VCaP (cell line): ENCODE measurements at regions not wholly inside any gene's neighbourhood (a gene's known extent, or its start where the extent isn't known, plus 50 kb on each side); places are given as distances from the start of the nearest gene placed in this dataset.

Source experiments
- H3K27ac ChIP-seq: fragments of 450-650 bp; 2 replicates; pipeline ENCODE4 v1.5.1; 2017
- TF ChIP-seq, protein P1 (sequence below): fragments of 450-650 bp; conservative IDR thresholded peaks from 2 replicates; pipeline ENCODE4 v1.5.1; 2017; ENCODE audit warnings: mild to moderate bottlenecking, moderate library complexity

- TF ChIP-seq, protein P1, sequence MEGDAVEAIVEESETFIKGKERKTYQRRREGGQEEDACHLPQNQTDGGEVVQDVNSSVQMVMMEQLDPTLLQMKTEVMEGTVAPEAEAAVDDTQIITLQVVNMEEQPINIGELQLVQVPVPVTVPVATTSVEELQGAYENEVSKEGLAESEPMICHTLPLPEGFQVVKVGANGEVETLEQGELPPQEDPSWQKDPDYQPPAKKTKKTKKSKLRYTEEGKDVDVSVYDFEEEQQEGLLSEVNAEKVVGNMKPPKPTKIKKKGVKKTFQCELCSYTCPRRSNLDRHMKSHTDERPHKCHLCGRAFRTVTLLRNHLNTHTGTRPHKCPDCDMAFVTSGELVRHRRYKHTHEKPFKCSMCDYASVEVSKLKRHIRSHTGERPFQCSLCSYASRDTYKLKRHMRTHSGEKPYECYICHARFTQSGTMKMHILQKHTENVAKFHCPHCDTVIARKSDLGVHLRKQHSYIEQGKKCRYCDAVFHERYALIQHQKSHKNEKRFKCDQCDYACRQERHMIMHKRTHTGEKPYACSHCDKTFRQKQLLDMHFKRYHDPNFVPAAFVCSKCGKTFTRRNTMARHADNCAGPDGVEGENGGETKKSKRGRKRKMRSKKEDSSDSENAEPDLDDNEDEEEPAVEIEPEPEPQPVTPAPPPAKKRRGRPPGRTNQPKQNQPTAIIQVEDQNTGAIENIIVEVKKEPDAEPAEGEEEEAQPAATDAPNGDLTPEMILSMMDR: no peak
- H3K27ac ChIP-seq: no peak overlapping the region
Observed at GRCh38 chr22:27168681-27169080, 511.3 kb downstream of the MIAT start.

DNA sequence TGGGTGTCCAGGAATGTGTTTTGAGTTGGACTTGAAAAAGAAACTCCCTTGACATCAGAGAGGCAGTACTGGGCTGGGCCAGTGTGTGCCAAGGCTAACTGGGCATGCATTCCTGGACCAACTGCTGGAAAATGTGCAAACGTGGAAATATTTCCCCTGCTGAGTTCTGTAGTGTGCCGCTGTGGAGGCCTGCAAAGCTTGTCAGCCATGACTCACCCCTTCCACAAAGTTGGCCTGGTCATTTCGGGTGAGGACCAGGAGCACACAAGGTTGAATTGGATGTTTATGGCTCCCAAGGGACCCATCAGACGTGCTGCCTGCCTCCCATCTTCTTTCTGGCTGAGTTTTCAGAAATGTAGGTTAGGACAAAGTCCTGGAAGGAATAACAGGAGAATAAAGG lies 513.1 kb downstream of the MIAT start:
- H3K27ac ChIP-seq: no peak overlapping the region

DNA sequence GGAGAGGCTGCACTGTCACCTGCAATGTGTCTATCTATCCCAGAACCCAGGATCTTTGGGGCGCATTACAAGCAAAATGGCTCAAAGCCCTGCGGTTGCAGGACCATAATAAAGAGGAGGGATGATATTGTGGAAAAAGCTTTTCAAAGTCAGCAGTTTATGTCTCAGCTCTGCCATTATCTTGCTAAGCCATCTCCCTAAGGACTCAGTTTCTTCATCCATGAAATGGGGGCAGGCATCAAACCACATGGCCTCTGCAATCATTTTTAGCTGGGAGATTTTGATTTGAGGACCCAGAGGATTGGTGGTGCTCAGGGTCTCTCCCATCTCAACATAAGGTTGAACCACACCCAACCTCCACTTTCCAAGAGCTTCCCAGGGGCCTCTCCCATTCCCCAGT lies 513.8 kb downstream of the MIAT start:
- H3K27ac ChIP-seq: no peak overlapping the region
- TF ChIP-seq, protein P1: no peak

More for the DNA sequence above, 513.1 kb downstream of the MIAT start:
- TF ChIP-seq, protein P1: no peak

DNA sequence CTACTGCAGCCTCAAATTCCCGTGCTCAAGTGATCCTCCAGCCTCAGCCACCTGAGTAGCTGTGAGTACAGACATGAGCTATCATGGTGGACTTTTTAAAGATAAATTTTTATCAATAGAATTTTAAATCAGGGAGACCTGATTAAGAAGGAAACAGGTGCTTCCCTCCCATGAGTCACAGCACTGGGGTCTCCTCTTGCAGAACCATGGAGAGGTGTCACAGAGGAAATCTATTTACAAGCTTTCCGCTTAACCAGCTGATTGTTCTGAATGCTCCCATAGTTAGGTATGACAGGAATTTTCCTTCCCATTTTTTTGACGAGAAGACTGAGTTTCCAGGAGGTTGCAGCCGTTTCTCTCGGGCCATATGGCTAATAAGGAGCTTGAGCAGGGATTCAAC lies 516.1 kb downstream of the MIAT start:
- H3K27ac ChIP-seq: no peak overlapping the region
- TF ChIP-seq, protein P1: no peak

DNA sequence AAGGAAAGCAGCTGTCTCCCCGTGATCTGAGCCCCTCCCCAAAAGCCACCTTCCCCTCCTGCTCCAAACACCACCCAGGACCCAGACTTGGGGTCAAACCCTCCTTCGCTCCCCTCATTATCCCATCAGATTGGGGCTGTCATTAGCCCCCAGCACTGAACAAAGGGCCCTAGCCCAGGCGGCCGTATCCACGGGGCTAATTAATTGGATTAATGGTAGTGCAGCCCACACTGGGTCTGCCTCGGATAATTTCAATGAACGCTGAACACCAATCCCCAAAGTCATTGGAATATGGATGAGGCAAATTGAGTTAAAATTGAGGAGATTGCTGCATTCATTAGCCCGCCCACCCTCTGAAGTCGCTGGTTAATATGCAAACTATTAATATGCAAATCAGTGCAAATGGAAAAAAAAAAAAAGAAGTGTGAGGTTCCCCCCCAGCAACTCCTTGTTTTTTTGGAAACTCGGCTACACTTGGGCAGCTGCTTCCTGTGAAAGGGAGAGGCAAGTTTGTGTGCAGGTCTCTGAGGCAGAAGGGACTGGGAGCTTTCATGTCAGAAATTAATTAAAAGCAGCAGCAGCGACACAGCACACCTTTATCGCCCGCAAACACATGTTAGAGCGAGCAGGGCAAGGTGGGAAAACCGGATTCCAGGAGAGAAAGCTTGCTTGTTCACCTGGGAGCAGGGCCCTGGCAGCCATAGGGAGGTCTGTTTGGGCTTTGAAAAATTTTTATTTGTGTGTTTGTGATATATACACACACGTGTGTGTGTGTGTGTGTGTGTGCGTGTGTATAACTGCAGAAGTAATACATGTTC lies 517.8 kb downstream of the MIAT start:
- TF ChIP-seq, protein P1: no peak
- peak overlapping the region; percentile 13; the same call in 1 of the 2 replicates for H3K27ac ChIP-seq

GRCh38 chr22:27175974-27176373 lies 518.6 kb downstream of the MIAT start:
- TF ChIP-seq, protein P1: no peak
- H3K27ac ChIP-seq: no peak overlapping the region

GRCh38 chr22:27179161-27179560 lies 521.8 kb downstream of the MIAT start:
- no peak overlapping the region for H3K27ac ChIP-seq
- TF ChIP-seq, protein P1: no peak
